ENCODE measurements at regions not wholly inside any gene's neighbourhood (a gene's known extent, or its start where the extent isn't known, plus 50 kb on each side); places are given as distances from the start of the nearest gene placed in this dataset.

DNA sequence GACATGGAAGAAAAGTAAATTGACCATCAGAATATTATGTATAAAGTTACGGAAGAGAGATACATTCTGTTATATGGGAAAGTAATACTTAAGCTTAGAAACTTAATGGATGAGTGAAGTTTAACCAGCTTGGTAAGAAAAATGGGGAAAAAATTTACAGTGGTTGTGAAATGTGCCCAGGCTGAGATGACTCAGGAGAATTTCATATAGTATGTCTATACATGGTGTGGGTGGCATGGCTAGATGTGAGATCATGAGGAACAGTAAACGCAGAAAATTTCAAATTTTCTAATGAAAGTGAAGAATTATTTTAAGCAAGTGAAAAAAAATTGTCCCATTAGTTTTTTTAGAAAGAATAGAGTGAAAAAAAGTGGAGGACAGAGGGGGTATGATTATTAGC, 552.5 kb upstream of the SORCS1 start:
- no peak for DNase-seq (ENCODE audit: low spot score)
- TF ChIP-seq EZH2phosphoT487 (IDR thresholded peaks at IDR 0.05; ENCODE audit: borderline replicate concordance, low read depth, low read length) (no peak), CTCF (conservative IDR thresholded peaks at IDR 0.05; ENCODE audit: low read length) (no peak)
- POLR2A ChIA-PET, result no interaction called here
- no peak overlapping the region for H3K27ac ChIP-seq (ENCODE audit: low read depth, low read length, poor library complexity, severe bottlenecking)
- no peak overlapping the region for H3K4me2 ChIP-seq (ENCODE audit: low read length)
- H3K9me3 ChIP-seq (ENCODE audit: low read length), result no peaks in the 10 kb centered on the region
- CTCF ChIA-PET (ENCODE audit: unreplicated experiment), result no interaction called here
- H3K9me2 ChIP-seq (ENCODE audit: insufficient read depth, low read length), result no peaks in the 10 kb centered on the region
- no peak overlapping the region for H2AFZ ChIP-seq (ENCODE audit: low read length)
- H3K4me1 ChIP-seq (ENCODE audit: insufficient read depth, low read length, poor library complexity, severe bottlenecking), result no peaks in the 10 kb centered on the region
- H3K4me3 ChIP-seq (ENCODE audit: low read depth, low read length, poor library complexity, severe bottlenecking), result no peak overlapping the region
- no peaks in the 10 kb centered on the region for H3K36me3 ChIP-seq (ENCODE audit: insufficient read depth, low read length)
- no peaks in the 10 kb centered on the region for H4K20me1 ChIP-seq (ENCODE audit: insufficient read depth, low read length)
- no peaks in the 10 kb centered on the region for H3K79me2 ChIP-seq (ENCODE audit: insufficient read depth, low read depth, low read length)
- intact Hi-C loops (cut with micrococcal nuclease; ENCODE audit: unreplicated experiment), result no loop called here
- no TSS peak for BruUV-seq (replicated peaks)

- no peaks in the 10 kb centered on the region for H4K20me1 ChIP-seq (ENCODE audit: insufficient read depth, low read length)
- no peak overlapping the region for H3K4me3 ChIP-seq (ENCODE audit: low read depth, low read length, poor library complexity, severe bottlenecking)
- TF ChIP-seq EZH2phosphoT487 (IDR thresholded peaks at IDR 0.05; ENCODE audit: borderline replicate concordance, low read depth, low read length), result no peak
- TF ChIP-seq CTCF (conservative IDR thresholded peaks at IDR 0.05; ENCODE audit: low read length), result no peak
- BruUV-seq (replicated peaks), result no TSS peak
- no peak overlapping the region for H3K27ac ChIP-seq (ENCODE audit: low read depth, low read length, poor library complexity, severe bottlenecking)
- no peaks in the 10 kb centered on the region for H3K79me2 ChIP-seq (ENCODE audit: insufficient read depth, low read depth, low read length)
- H2AFZ ChIP-seq (ENCODE audit: low read length), result no peak overlapping the region
- DNase-seq (ENCODE audit: low spot score), result no peak
- ChIA-PET CTCF (ENCODE audit: unreplicated experiment) (no interaction called here), POLR2A (interaction anchor here (0.9 kb wide), 1 partner anchor 17 kb away, joined by 3 read pairs; no protein-coding TSS in a partner anchor)
- H3K4me1 ChIP-seq (ENCODE audit: insufficient read depth, low read length, poor library complexity, severe bottlenecking), result no peaks in the 10 kb centered on the region
- H3K36me3 ChIP-seq (ENCODE audit: insufficient read depth, low read length), result no peaks in the 10 kb centered on the region
- no peaks in the 10 kb centered on the region for H3K9me2 ChIP-seq (ENCODE audit: insufficient read depth, low read length)
- no peak overlapping the region for H3K4me2 ChIP-seq (ENCODE audit: low read length)
- no peaks in the 10 kb centered on the region for H3K9me3 ChIP-seq (ENCODE audit: low read length)
- intact Hi-C loops (cut with micrococcal nuclease; ENCODE audit: unreplicated experiment), result no loop called here
These were observed 551.1 kb upstream of the SORCS1 start for GRCh38 chr10:107715565-107715964.

GRCh38 chr10:107708981-107709380, 544.5 kb upstream of the SORCS1 start:
- no peaks in the 10 kb centered on the region for H3K79me2 ChIP-seq (ENCODE audit: insufficient read depth, low read depth, low read length)
- no peak for DNase-seq (ENCODE audit: low spot score)
- no peak overlapping the region for H3K4me2 ChIP-seq (ENCODE audit: low read length)
- no peaks in the 10 kb centered on the region for H3K9me2 ChIP-seq (ENCODE audit: insufficient read depth, low read length)
- no peak for TF ChIP-seq EZH2phosphoT487 (IDR thresholded peaks at IDR 0.05; ENCODE audit: borderline replicate concordance, low read depth, low read length)
- no peak for TF ChIP-seq CTCF (conservative IDR thresholded peaks at IDR 0.05; ENCODE audit: low read length)
- no peaks in the 10 kb centered on the region for H3K36me3 ChIP-seq (ENCODE audit: insufficient read depth, low read length)
- intact Hi-C loops (cut with micrococcal nuclease; ENCODE audit: unreplicated experiment), result no loop called here
- H3K9me3 ChIP-seq (ENCODE audit: low read length), result no peaks in the 10 kb centered on the region
- H4K20me1 ChIP-seq (ENCODE audit: insufficient read depth, low read length), result no peaks in the 10 kb centered on the region
- CTCF ChIA-PET (ENCODE audit: unreplicated experiment), result no interaction called here
- H3K4me1 ChIP-seq (ENCODE audit: insufficient read depth, low read length, poor library complexity, severe bottlenecking), result no peaks in the 10 kb centered on the region
- no peak overlapping the region for H3K4me3 ChIP-seq (ENCODE audit: low read depth, low read length, poor library complexity, severe bottlenecking)
- POLR2A ChIA-PET, result no interaction called here
- no peak overlapping the region for H2AFZ ChIP-seq (ENCODE audit: low read length)
- no peak overlapping the region for H3K27ac ChIP-seq (ENCODE audit: low read depth, low read length, poor library complexity, severe bottlenecking)
- no TSS peak for BruUV-seq (replicated peaks)

All from OCI-LY7 (cell line).